ENCODE measurements at regions not wholly inside any gene's neighbourhood (a gene's known extent, or its start where the extent isn't known, plus 50 kb on each side); places are given as distances from the start of the nearest gene placed in this dataset.

- TF ChIP-seq CTCF (IDR thresholded peaks at IDR 0.05; ENCODE audit: insufficient read depth, low read length) (no peak), SPI1 (IDR thresholded peaks at IDR 0.05; ENCODE audit: borderline replicate concordance, low read depth) (no peak), GABPA (IDR thresholded peaks at IDR 0.05; ENCODE audit: low read depth) (no peak), REST (IDR thresholded peaks at IDR 0.05; ENCODE audit: insufficient replicate concordance, low read depth) (no peak), POLR2AphosphoS5 (IDR thresholded peaks at IDR 0.05; ENCODE audit: low read depth) (no peak)
- H3K27ac ChIP-seq (replicated peaks) = no peak overlapping the region
- no peak for DNase-seq (ENCODE audit: low read depth in 1 of 2, low spot score in 1 of 2)
- no peaks in the 10 kb centered on the region for H3K27me3 ChIP-seq (ENCODE audit: insufficient read depth, poor library complexity, severe bottlenecking)
- H3K4me3 ChIP-seq (replicated peaks; ENCODE audit: insufficient read depth, low read length) = no peak overlapping the region
Measured at GRCh38 chr4:18524667-18525066, 503.1 kb upstream of the LCORL start.

GRCh38 chr4:18518098-18518497, 496.5 kb upstream of the LCORL start:
- no peak for DNase-seq (ENCODE audit: low read depth in 1 of 2, low spot score in 1 of 2)
- Histone ChIP-seq H3K27me3 (ENCODE audit: insufficient read depth, poor library complexity, severe bottlenecking) (no peaks in the 10 kb centered on the region), H3K27ac (replicated peaks) (no peak overlapping the region), H3K4me3 (replicated peaks; ENCODE audit: insufficient read depth, low read length) (no peak overlapping the region)
- TF ChIP-seq CTCF (IDR thresholded peaks at IDR 0.05; ENCODE audit: insufficient read depth, low read length) (no peak), POLR2AphosphoS5 (IDR thresholded peaks at IDR 0.05; ENCODE audit: low read depth) (no peak), SPI1 (IDR thresholded peaks at IDR 0.05; ENCODE audit: borderline replicate concordance, low read depth) (no peak), REST (IDR thresholded peaks at IDR 0.05; ENCODE audit: insufficient replicate concordance, low read depth) (no peak), GABPA (IDR thresholded peaks at IDR 0.05; ENCODE audit: low read depth) (no peak)

GRCh38 chr4:18513861-18514260, 492.3 kb upstream of the LCORL start:
- no peaks in the 10 kb centered on the region for H3K27me3 ChIP-seq (ENCODE audit: insufficient read depth, poor library complexity, severe bottlenecking)
- TF ChIP-seq GABPA (IDR thresholded peaks at IDR 0.05; ENCODE audit: low read depth) = no peak
- no peak overlapping the region for H3K27ac ChIP-seq (replicated peaks)
- no peak for DNase-seq (ENCODE audit: low read depth in 1 of 2, low spot score in 1 of 2)
- no peak overlapping the region for H3K4me3 ChIP-seq (replicated peaks; ENCODE audit: insufficient read depth, low read length)

- no peak overlapping the region for H3K27ac ChIP-seq (replicated peaks)
Measured at GRCh38 chr4:18512718-18513117, 491.2 kb upstream of the LCORL start.

More at GRCh38 chr4:18512718-18513117, 491.2 kb upstream of the LCORL start:
- Histone ChIP-seq H3K27me3 (ENCODE audit: insufficient read depth, poor library complexity, severe bottlenecking) (no peaks in the 10 kb centered on the region), H3K4me3 (replicated peaks; ENCODE audit: insufficient read depth, low read length) (no peak overlapping the region)
- DNase-seq (ENCODE audit: low read depth in 1 of 2, low spot score in 1 of 2) = no peak
- TF ChIP-seq REST (IDR thresholded peaks at IDR 0.05; ENCODE audit: insufficient replicate concordance, low read depth) (no peak), SPI1 (IDR thresholded peaks at IDR 0.05; ENCODE audit: borderline replicate concordance, low read depth) (no peak), CTCF (IDR thresholded peaks at IDR 0.05; ENCODE audit: insufficient read depth, low read length) (no peak), GABPA (IDR thresholded peaks at IDR 0.05; ENCODE audit: low read depth) (no peak), POLR2AphosphoS5 (IDR thresholded peaks at IDR 0.05; ENCODE audit: low read depth) (no peak)

All from HL-60 (cell line).